CD4-positive, alpha-beta T cell treated with Interleukin-4 for 4 hours (primary cell): ENCODE measurements at regions not wholly inside any gene's neighbourhood (a gene's known extent, or its start where the extent isn't known, plus 50 kb on each side); places are given as distances from the start of the nearest gene placed in this dataset.
"Not testable (repeated sequence)": the region's sequence is repeated elsewhere in the genome, so short reads cannot be mapped to it uniquely, and the experiment has no call there.

Experiments used
- DNase-seq: peaks from one replicate; pipeline ENCODE4 v3.0.0-alpha.2; 2020

DNA sequence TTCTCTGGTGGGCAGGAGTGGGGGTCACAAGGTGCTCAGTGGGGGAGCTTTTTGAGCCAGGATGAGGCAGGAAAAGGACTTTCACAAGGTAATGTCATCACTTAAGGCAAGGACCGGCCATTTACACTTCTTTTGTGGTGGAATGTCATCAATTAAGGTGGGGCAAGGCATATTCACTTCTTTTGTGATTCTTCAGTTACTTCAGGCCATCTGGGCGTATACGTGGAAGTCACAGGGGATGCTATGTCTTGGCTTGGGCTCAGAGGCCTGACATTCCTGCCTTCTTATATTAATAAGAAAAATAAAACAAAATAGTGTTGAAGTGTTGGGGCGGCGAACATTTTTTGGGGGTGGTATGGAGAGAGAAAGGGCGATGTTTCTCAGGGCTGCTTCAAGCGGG, 179.5 kb downstream of the CD83 start:
- not testable (repeated sequence) for DNase-seq

- DNase-seq = not testable (repeated sequence)
These were observed 182.6 kb downstream of the CD83 start for GRCh38 chr6:14300189-14300588.

DNA sequence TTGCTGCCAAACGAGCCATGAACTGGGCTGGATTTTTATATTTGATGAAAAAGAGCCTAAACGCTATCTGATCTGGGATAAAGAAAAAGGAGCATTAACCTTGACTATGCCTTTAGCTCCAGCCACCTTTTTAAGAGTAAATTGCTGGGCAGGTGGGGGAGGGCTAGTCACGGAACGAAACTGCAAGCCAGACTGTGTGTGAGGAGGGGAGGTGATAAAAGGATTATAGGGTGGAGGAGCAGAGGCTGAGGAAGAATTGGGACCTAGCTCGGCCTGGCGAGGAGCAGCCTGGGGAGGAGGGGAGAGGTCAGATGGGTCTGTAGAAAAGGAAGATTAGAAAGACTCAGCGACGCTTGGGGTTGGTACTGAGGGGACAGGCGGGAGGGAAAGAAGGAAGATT, 183.1 kb downstream of the CD83 start:
- DNase-seq = not testable (repeated sequence)

DNA sequence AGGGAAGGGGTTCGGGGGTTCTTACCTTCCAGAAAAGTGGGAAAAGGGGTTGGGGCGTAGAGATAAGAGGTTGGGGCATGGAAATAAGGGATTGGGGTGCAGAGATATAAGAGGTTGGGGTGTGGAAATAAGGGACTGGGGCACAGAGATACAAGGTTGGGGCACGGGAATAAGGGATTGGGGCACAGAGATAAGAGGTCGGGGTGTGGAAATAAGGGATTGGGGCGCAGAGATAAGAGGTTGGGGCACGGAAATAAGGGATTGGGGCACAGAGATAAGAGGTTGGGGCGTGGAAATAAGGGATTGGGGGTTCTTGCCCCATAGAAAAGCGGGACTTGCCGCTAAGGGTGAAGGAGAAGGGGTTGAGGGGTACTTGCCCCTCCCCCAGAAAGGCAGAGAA, 183.9 kb downstream of the CD83 start:
- not testable (repeated sequence) for DNase-seq

DNA sequence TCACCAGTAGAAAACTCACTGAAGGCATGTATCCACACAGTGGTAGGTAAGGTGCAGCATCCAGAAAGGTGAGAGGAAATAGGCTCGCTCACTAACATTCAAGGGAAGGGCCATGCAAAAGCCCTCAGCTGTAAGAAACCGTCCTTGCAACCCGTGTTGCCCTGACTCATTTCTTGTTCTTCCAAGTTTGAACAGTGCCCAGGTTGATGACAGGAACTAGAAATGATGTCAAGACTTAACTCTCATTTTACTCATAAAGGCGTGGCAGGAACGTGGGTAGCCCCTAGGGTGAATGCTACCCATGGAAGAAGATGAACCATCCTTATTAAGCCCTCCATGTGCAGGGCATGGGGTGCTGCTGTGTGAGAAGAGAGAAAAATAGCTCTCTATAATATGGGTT, 187.6 kb downstream of the CD83 start:
- no peak for DNase-seq

- DNase-seq = no peak
These were observed 188.1 kb downstream of the CD83 start for GRCh38 chr6:14305624-14306023.

DNA sequence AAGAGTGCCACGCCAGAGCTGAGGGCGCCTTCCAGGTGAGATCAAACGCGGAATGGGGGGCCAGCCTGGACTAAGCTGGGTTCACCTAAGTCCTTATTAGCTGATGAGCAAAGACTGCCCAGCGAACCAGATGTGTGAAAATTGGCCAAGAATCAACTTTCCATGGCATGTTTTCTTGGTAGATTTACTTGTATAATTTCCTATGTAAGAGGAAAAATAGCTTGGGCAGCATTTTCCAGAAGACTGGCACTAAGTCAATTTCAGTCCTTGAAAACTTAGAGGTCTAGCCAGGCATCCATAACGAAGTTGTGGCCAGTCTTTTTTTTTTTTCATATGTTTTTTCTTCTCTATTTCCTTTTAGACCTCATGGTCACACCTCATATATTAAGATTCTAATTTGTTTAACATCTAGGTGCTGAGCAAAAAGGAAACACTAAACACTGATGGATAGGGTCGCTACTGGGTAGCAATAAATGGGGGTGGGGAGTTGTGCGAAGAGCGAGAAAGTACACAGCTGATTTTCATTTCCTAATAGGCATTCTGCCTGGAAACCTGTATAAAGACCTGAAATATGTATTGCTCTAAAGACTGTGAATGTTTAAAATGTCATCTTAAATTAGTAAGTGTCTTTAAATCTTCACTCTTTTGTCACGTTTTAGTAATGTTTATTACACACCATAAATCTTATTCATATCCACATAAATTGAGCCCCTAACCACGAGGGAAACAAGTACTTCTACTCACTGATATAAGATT, 188.8 kb downstream of the CD83 start:
- DNase-seq = no peak

- DNase-seq = no peak
These were observed 191.9 kb downstream of the CD83 start for GRCh38 chr6:14309516-14309915.

- no peak for DNase-seq
These were observed 192.4 kb downstream of the CD83 start for GRCh38 chr6:14309951-14310445.

DNA sequence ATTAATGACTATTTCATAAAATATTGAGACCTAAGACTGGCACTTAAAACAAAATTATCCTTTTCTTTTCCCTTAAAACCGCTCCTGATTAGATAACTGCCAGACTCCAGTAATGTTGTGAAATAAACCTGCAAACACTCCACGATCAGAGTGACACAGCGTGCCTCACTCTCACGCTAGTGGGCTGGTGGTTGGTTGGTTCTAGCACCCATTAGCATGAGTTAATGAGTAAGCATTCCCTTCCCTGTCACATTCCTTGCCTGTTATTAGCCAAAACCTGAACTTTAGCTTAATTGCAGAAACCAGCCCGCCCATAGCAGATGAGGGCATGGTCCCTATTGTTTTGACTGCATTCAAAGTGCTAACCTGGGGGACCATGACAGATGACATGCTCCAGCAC, 193.4 kb downstream of the CD83 start:
- no peak for DNase-seq

DNA sequence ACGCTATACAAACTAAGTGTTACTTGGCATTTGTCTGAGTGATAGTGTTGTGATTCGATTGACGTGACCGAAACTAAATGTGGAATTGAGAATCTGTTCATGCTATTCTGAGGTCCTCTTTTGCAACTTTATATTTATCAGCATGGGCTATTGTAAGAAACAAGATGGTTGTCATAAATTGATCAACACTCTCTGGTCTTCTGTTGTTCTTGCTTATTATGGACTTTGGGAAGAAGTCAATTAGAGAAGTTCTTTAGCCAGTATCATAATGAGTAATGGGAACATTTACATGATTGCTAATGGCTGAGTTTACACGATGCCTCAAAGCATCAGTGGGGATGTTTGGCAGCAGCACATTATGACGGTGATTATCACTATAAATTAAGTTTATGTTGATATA, 195.0 kb downstream of the CD83 start:
- no peak for DNase-seq

DNA sequence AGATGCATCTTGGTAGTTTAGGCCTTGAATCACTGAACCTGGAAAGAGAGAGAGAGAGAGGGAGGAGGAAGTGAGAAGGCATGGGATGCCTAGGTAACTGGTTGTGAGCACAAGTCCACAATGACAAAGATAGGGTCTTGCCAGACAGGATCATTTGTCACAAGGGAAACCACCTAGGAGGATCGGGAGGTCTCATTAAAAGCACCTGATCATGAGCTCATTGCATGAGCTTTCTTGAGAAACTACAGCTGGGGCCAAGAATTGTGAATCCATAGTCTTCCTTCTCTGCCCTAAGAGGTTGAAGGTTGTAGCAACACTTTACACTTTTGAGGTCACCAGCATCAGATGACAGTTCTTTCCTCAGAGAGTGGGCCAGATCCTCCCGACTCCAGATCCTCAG, 195.7 kb downstream of the CD83 start:
- no peak for DNase-seq

DNA sequence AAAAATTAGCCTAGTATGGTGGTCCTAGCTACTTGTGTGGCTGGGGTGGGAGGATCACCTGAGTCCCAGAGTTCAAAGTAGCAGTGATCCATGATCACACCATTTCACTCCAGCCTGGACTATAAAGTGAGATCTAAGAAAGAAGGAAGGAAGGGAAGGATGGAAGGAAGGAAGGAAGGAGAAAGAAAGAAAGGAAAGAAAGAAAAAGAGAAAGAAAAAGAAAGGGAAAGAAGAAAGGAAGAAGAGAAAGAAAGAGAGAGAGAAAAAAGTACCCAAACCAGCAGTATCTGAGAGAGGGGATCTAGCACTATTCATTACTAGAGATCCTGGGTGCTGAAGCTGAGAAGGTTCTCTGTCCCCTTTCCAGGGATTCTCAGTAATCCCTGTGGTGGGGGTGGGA, 197.8 kb downstream of the CD83 start:
- DNase-seq = no peak

- DNase-seq = no peak
These were observed 199.2 kb downstream of the CD83 start for GRCh38 chr6:14316651-14317386.

DNA sequence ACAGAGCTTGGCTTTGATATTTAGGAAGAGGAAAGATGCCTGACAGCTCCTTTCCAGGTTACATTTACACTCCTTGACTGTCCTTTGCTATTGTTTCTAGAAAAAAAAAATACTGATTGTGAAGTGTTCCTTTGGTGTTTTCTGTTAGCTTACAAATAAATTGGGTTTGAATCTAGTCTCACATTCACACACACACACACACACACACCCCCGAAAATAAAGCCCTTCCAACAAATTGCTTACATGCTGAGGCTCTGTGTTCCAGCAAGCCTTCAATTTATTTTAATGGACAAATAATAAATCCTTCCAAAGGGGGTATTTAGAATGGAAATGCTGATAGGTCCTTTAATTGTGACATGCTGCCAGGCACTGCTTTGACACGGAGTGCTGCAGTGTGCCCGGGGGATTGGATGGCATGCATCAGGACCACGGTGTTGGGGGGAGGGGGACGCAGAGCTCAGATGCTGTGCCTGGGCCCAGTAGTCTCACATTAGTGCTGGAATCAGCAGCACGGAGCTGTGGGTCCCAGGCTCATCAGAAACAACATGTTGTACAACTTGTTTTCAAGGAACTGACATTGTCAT, 199.9 kb downstream of the CD83 start:
- no peak for DNase-seq

GRCh38 chr6:14320332-14320731, 202.8 kb downstream of the CD83 start:
- no peak for DNase-seq

- no peak for DNase-seq
These were observed 204.6 kb downstream of the CD83 start for GRCh38 chr6:14321992-14322772.

- DNase-seq = no peak
These were observed 205.3 kb downstream of the CD83 start for GRCh38 chr6:14322841-14323240.

GRCh38 chr6:14326774-14327173, 209.2 kb downstream of the CD83 start:
- DNase-seq = no peak

GRCh38 chr6:14328163-14328562, 210.6 kb downstream of the CD83 start:
- DNase-seq = no peak

GRCh38 chr6:14333556-14334305, 216.2 kb downstream of the CD83 start:
- DNase-seq = no peak

GRCh38 chr6:14335071-14335470, 217.5 kb downstream of the CD83 start:
- DNase-seq = no peak
